ENCODE measurements at regions not wholly inside any gene's neighbourhood (a gene's known extent, or its start where the extent isn't known, plus 50 kb on each side); places are given as distances from the start of the nearest gene placed in this dataset.
"Not testable (repeated sequence)": the region's sequence is repeated elsewhere in the genome, so short reads cannot be mapped to it uniquely, and the experiment has no call there.

DNA sequence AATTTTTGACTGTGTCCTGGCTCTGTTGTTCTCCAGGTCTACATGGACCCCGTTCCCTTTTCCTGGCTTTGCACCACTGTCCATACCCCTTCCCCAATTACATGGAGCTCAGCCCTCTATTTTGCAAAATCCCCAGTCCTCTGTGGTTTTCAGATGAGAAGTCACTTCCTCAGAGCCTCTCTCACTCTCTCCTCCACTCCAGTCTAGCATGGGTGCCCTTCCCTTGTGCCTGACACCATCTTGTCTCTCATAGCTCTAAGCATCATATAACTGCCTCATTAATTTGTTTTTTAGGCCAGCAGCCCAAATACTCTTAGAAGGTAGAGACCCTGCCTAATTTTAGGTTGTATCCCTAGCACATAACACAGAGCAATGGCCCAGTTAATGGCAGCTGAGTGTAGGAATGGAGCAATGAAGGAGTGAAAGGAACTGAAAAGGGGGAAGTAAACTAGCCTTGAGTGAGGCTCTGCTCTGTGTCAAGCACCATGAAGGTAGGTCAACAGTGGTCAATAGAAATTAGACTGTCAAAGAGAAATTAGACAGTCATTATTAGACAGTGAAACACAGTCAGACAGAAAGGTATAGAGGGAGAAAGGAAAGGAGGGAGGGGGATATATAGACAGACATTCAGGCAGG is 97.7 kb downstream of the ARHGAP11B start:
- not testable (repeated sequence) for H3K4me3 ChIP-seq (replicated peaks in 1 of 4; ENCODE audit: control extremely low read depth in 1 of 4, insufficient read depth in 1 of 4, low read depth in 3 of 4, low read length in 4 of 4); H3K4me2 ChIP-seq (ENCODE audit: extremely low read depth, insufficient read depth, low read length); H3K27me3 ChIP-seq (ENCODE audit: control insufficient read depth, insufficient read depth, low read length); H2AFZ ChIP-seq (ENCODE audit: low read length); H3K27ac ChIP-seq (ENCODE audit: insufficient read depth, low read length); H3K9me3 ChIP-seq (ENCODE audit: control insufficient read depth, insufficient read depth, low read depth, low read length); H3K36me3 ChIP-seq (ENCODE audit: control insufficient read depth, insufficient read depth, low read length); H3K4me1 ChIP-seq (ENCODE audit: control insufficient read depth, extremely low read depth, insufficient read depth, low read length); H3K79me2 ChIP-seq (ENCODE audit: control insufficient read depth, insufficient read depth, low read length); H3K9ac ChIP-seq (ENCODE audit: insufficient read depth, low read length); DNase-seq (ENCODE audit: low read depth in 2 of 2); H4K20me1 ChIP-seq (ENCODE audit: control insufficient read depth, extremely low read depth, insufficient read depth, low read length)

DNA sequence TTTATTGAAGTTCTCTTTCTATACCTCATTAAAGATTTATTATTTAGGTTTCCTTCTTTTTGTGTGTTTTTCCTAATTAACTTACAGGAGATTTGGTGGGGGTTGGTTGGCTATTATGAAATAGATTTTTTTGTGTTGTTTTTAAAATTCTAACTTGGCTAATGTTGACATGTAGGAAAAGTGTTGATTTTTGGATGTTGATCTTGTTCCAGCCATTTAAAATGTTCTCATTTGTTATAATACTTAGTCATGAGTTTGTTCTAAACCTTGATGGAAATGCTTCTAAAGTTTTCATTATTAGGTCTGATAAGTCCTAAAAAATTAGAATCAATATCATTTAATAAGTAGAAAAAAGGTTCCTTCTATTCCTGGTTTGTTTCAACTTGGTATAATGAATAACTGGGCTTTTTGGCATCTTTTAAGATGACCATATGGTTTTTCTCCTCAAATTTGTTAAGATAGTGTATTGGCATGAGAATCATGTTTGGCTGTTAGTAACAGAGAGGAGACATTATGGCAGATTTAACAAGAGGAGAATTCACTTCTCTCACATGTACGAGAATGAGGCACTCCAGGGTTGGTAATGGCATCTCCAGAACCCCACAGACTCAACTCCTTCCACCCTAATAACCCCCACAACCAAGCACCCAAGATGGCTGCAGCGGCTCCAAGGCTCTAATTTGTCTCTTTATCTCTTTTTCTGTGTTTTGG is 104.1 kb downstream of the ARHGAP11B start:
- H3K27me3 ChIP-seq (ENCODE audit: control insufficient read depth, insufficient read depth, low read length); H3K36me3 ChIP-seq (ENCODE audit: control insufficient read depth, insufficient read depth, low read length); H3K4me2 ChIP-seq (ENCODE audit: extremely low read depth, insufficient read depth, low read length); H2AFZ ChIP-seq (ENCODE audit: low read length); H3K27ac ChIP-seq (ENCODE audit: insufficient read depth, low read length); H3K9me3 ChIP-seq (ENCODE audit: control insufficient read depth, insufficient read depth, low read depth, low read length); H3K4me1 ChIP-seq (ENCODE audit: control insufficient read depth, extremely low read depth, insufficient read depth, low read length); H3K4me3 ChIP-seq (replicated peaks in 1 of 4; ENCODE audit: control extremely low read depth in 1 of 4, insufficient read depth in 1 of 4, low read depth in 3 of 4, low read length in 4 of 4); DNase-seq (ENCODE audit: low read depth in 2 of 2); H4K20me1 ChIP-seq (ENCODE audit: control insufficient read depth, extremely low read depth, insufficient read depth, low read length); H3K79me2 ChIP-seq (ENCODE audit: control insufficient read depth, insufficient read depth, low read length); H3K9ac ChIP-seq (ENCODE audit: insufficient read depth, low read length): not testable (repeated sequence)

- not testable (repeated sequence) for H2AFZ ChIP-seq (ENCODE audit: low read length); H3K4me1 ChIP-seq (ENCODE audit: control insufficient read depth, extremely low read depth, insufficient read depth, low read length); H3K36me3 ChIP-seq (ENCODE audit: control insufficient read depth, insufficient read depth, low read length); H3K27ac ChIP-seq (ENCODE audit: insufficient read depth, low read length); H3K9ac ChIP-seq (ENCODE audit: insufficient read depth, low read length); H3K9me3 ChIP-seq (ENCODE audit: control insufficient read depth, insufficient read depth, low read depth, low read length); H4K20me1 ChIP-seq (ENCODE audit: control insufficient read depth, extremely low read depth, insufficient read depth, low read length); DNase-seq (ENCODE audit: low read depth in 2 of 2); H3K27me3 ChIP-seq (ENCODE audit: control insufficient read depth, insufficient read depth, low read length); H3K79me2 ChIP-seq (ENCODE audit: control insufficient read depth, insufficient read depth, low read length); H3K4me2 ChIP-seq (ENCODE audit: extremely low read depth, insufficient read depth, low read length); H3K4me3 ChIP-seq (replicated peaks in 1 of 4; ENCODE audit: control extremely low read depth in 1 of 4, insufficient read depth in 1 of 4, low read depth in 3 of 4, low read length in 4 of 4)
Measured at GRCh38 chr15:30730633-30731032, 104.7 kb downstream of the ARHGAP11B start.

DNA sequence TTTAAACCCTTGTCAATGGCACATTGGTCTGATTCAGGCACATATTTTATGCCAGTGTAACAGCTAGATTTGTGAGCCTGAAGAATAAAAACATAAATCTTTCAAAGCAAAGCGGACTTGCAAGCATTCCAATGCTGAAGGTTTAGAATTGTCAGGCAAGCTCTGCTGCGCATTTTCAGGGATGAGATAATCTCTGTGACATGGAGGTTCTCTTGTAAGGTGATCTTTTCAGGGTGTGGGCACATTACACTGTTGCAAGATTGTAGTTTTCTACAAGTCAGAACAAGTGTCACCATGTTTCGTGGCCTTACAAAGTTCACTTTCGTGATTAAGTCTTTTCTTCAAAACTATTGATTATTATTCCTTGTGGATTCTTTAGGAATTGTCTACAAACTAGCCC is 106.2 kb downstream of the ARHGAP11B start:
- H2AFZ ChIP-seq (ENCODE audit: low read length); H3K9ac ChIP-seq (ENCODE audit: insufficient read depth, low read length); H3K4me1 ChIP-seq (ENCODE audit: control insufficient read depth, extremely low read depth, insufficient read depth, low read length); H3K27ac ChIP-seq (ENCODE audit: insufficient read depth, low read length); H3K4me3 ChIP-seq (replicated peaks in 1 of 4; ENCODE audit: control extremely low read depth in 1 of 4, insufficient read depth in 1 of 4, low read depth in 3 of 4, low read length in 4 of 4); H4K20me1 ChIP-seq (ENCODE audit: control insufficient read depth, extremely low read depth, insufficient read depth, low read length); H3K27me3 ChIP-seq (ENCODE audit: control insufficient read depth, insufficient read depth, low read length); H3K9me3 ChIP-seq (ENCODE audit: control insufficient read depth, insufficient read depth, low read depth, low read length); H3K36me3 ChIP-seq (ENCODE audit: control insufficient read depth, insufficient read depth, low read length); DNase-seq (ENCODE audit: low read depth in 2 of 2); H3K79me2 ChIP-seq (ENCODE audit: control insufficient read depth, insufficient read depth, low read length); H3K4me2 ChIP-seq (ENCODE audit: extremely low read depth, insufficient read depth, low read length): not testable (repeated sequence)

DNA sequence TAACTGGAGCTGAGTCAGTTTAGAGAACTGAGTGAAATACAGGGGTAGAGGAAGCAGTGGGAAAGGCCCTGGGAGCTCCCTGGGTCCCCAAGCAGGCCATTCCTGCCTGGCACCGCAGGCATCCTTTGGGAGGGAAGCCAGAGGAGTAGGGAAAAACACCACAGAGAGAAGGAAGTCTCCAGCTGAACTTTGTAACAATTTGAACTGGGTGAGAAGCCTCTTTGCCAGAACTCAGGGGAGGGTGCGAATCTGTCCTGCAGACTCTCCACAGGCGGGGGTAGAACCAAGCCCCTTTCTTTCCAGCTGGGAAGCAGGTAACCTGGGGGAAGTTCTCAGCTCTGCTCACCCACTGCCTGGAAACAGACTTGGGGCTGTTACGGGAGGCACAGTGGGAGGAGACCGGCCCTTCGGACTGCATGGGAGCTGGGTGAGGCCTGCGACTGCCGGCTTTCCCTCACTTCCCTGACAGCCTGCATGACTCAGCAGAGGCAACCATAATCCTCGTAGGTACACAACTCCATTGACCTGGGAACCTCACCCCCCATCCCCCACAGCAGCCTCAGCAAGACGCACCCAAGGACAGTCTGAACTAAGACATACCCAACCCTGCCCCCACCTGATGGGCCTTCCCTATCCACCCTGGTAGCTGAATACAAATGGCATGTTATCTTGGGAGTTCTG is 110.1 kb downstream of the ARHGAP11B start:
- not testable (repeated sequence) for H3K9ac ChIP-seq (ENCODE audit: insufficient read depth, low read length); H3K9me3 ChIP-seq (ENCODE audit: control insufficient read depth, insufficient read depth, low read depth, low read length); H3K27me3 ChIP-seq (ENCODE audit: control insufficient read depth, insufficient read depth, low read length); H3K79me2 ChIP-seq (ENCODE audit: control insufficient read depth, insufficient read depth, low read length); H3K36me3 ChIP-seq (ENCODE audit: control insufficient read depth, insufficient read depth, low read length); DNase-seq (ENCODE audit: low read depth in 2 of 2); H2AFZ ChIP-seq (ENCODE audit: low read length); H3K4me1 ChIP-seq (ENCODE audit: control insufficient read depth, extremely low read depth, insufficient read depth, low read length); H3K27ac ChIP-seq (ENCODE audit: insufficient read depth, low read length); H3K4me3 ChIP-seq (replicated peaks in 1 of 4; ENCODE audit: control extremely low read depth in 1 of 4, insufficient read depth in 1 of 4, low read depth in 3 of 4, low read length in 4 of 4); H4K20me1 ChIP-seq (ENCODE audit: control insufficient read depth, extremely low read depth, insufficient read depth, low read length); H3K4me2 ChIP-seq (ENCODE audit: extremely low read depth, insufficient read depth, low read length)

DNA sequence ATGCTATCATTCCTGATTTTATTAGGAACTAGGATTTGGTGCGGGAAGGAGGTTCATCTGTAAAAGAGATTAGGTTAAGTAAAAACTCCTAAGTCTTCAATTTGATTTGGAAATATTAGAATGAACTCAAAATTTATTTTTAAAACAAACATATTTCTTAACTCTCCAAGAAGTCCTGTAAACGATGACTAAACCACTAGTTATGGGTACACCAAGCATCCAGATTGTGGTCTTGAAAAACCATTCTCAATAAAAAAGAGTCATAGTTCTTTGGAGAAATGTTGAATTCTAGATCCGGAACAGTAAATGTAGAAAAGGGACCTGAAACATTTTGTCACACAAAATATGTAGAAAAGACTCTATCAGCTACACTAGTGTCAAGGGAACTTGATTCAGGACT is 116.9 kb downstream of the ARHGAP11B start:
- not testable (repeated sequence) for H3K9me3 ChIP-seq (ENCODE audit: control insufficient read depth, insufficient read depth, low read depth, low read length); H2AFZ ChIP-seq (ENCODE audit: low read length); H3K4me3 ChIP-seq (replicated peaks in 1 of 4; ENCODE audit: control extremely low read depth in 1 of 4, insufficient read depth in 1 of 4, low read depth in 3 of 4, low read length in 4 of 4); H3K27me3 ChIP-seq (ENCODE audit: control insufficient read depth, insufficient read depth, low read length); H3K27ac ChIP-seq (ENCODE audit: insufficient read depth, low read length); H3K4me1 ChIP-seq (ENCODE audit: control insufficient read depth, extremely low read depth, insufficient read depth, low read length); H3K79me2 ChIP-seq (ENCODE audit: control insufficient read depth, insufficient read depth, low read length); H3K4me2 ChIP-seq (ENCODE audit: extremely low read depth, insufficient read depth, low read length); H4K20me1 ChIP-seq (ENCODE audit: control insufficient read depth, extremely low read depth, insufficient read depth, low read length); H3K9ac ChIP-seq (ENCODE audit: insufficient read depth, low read length); H3K36me3 ChIP-seq (ENCODE audit: control insufficient read depth, insufficient read depth, low read length)
- DNase-seq (ENCODE audit: low read depth in 2 of 2), result peak; percentile 22 to 68

Measured in fibroblast of lung (primary cell).